GM23248 (cell line): ENCODE measurements at regions not wholly inside any gene's neighbourhood (a gene's known extent, or its start where the extent isn't known, plus 50 kb on each side); places are given as distances from the start of the nearest gene placed in this dataset.

Experiments used
- EZH2 ChIP-seq: fragments of 200-600 bp; sonication (generic); IDR thresholded peaks from 2 replicates; pipeline ENCODE4 v1.6.1; 2018; ENCODE audit warnings: antibody characterized with exemption, mild to moderate bottlenecking; ENCODE audit not compliant: insufficient read depth, poor library complexity, severe bottlenecking
- EZH2phosphoT487 ChIP-seq: fragments of 200-600 bp; sonication (generic); IDR thresholded peaks from 2 replicates; pipeline ENCODE4 v1.6.1; 2018; ENCODE audit warnings: antibody characterized with exemption, moderate library complexity, mild to moderate bottlenecking, low read depth; ENCODE audit not compliant: insufficient read depth

DNA sequence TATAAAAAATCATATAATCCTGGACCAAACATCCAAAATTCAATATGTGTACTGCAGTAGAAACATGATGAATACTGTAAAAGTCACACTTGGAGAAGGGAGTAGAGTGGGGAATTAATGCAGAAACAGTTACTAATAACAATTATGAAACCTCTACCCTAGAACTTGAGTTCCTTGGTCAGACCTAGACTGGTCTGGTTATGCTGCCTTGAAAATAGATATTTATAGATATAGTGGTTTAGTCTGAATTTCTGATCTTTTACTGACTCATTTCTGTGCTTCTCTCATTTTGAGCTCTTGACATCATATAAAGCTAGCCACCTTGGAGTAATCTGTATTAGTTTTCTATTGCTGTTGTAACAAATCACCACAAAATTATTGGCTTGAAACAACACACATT, 808.7 kb upstream of the CDH10 start:
- TF ChIP-seq EZH2 (no peak), EZH2phosphoT487 (no peak)
